ENCODE measurements at regions not wholly inside any gene's neighbourhood (a gene's known extent, or its start where the extent isn't known, plus 50 kb on each side); places are given as distances from the start of the nearest gene placed in this dataset.
"Not testable (repeated sequence)": the region's sequence is repeated elsewhere in the genome, so short reads cannot be mapped to it uniquely, and the experiment has no call there.

GRCh38 chr12:124159655-124160054 is 135.2 kb upstream of the RFLNA start:
- DNase-seq (ENCODE audit: extremely low spot score), result no peak
- TF ChIP-seq HDGF (IDR thresholded peaks at IDR 0.05; ENCODE audit: borderline replicate concordance), result no peak
- no peak for TF ChIP-seq ARNT (IDR thresholded peaks at IDR 0.05)
- TF ChIP-seq PKNOX1 (IDR thresholded peaks at IDR 0.05), result no peak
- TF ChIP-seq FOXK2 (IDR thresholded peaks at IDR 0.05), result no peak
- no peak for TF ChIP-seq FOXM1 (IDR thresholded peaks at IDR 0.05; ENCODE audit: borderline replicate concordance)
- TF ChIP-seq SUZ12 (IDR thresholded peaks at IDR 0.05), result no peak
- TF ChIP-seq ELF4 (IDR thresholded peaks at IDR 0.05), result no peak
- no peak for TF ChIP-seq BHLHE40 (IDR thresholded peaks at IDR 0.05; ENCODE audit: borderline replicate concordance)
- no peak for TF ChIP-seq L3MBTL2 (conservative IDR thresholded peaks at IDR 0.05)
- no peak for TF ChIP-seq ZNF384 (IDR thresholded peaks at IDR 0.05)
- TF ChIP-seq CTBP1 (IDR thresholded peaks at IDR 0.05; ENCODE audit: borderline replicate concordance), result no peak
- no peak for TF ChIP-seq FOXA1 (IDR thresholded peaks at IDR 0.05)
- TF ChIP-seq TARDBP (IDR thresholded peaks at IDR 0.05), result no peak
- no peak for TF ChIP-seq LEF1 (IDR thresholded peaks at IDR 0.05; ENCODE audit: borderline replicate concordance)
- ChIA-PET POLR2A (no interaction called here), CTCF (no interaction called here)

- CTCF ChIA-PET, result no interaction called here
- POLR2A ChIA-PET, result no interaction called here
- no peak for TF ChIP-seq SP1 (IDR thresholded peaks at IDR 0.05)
- no peak for DNase-seq (ENCODE audit: extremely low spot score)
Observed at GRCh38 chr12:124160097-124160756, 134.7 kb upstream of the RFLNA start.

- POLR2A ChIA-PET; CTCF ChIA-PET; DNase-seq (ENCODE audit: extremely low spot score): not testable (repeated sequence)
Observed at GRCh38 chr12:124161402-124161801, 133.5 kb upstream of the RFLNA start.

- DNase-seq (ENCODE audit: extremely low spot score), result no peak
- POLR2A ChIA-PET, result no interaction called here
- TF ChIP-seq FOXA1 (IDR thresholded peaks at IDR 0.05) (no peak), ARNT (IDR thresholded peaks at IDR 0.05) (no peak), ELF4 (IDR thresholded peaks at IDR 0.05) (no peak)
- CTCF ChIA-PET, result no interaction called here
Observed at GRCh38 chr12:124162151-124163110, 132.5 kb upstream of the RFLNA start.

GRCh38 chr12:124165695-124166094 is 129.2 kb upstream of the RFLNA start:
- ChIA-PET CTCF (no interaction called here), POLR2A (no interaction called here)
- no peak for DNase-seq (ENCODE audit: extremely low spot score)
- TF ChIP-seq ARNT (IDR thresholded peaks at IDR 0.05) (no peak), LEF1 (IDR thresholded peaks at IDR 0.05; ENCODE audit: borderline replicate concordance) (no peak), SP1 (IDR thresholded peaks at IDR 0.05) (no peak), HDGF (IDR thresholded peaks at IDR 0.05; ENCODE audit: borderline replicate concordance) (no peak), PKNOX1 (IDR thresholded peaks at IDR 0.05) (no peak), CTBP1 (IDR thresholded peaks at IDR 0.05; ENCODE audit: borderline replicate concordance) (no peak), FOXK2 (IDR thresholded peaks at IDR 0.05) (no peak), FOXA1 (IDR thresholded peaks at IDR 0.05) (no peak), L3MBTL2 (conservative IDR thresholded peaks at IDR 0.05) (no peak), ZNF384 (IDR thresholded peaks at IDR 0.05) (no peak), FOXM1 (IDR thresholded peaks at IDR 0.05; ENCODE audit: borderline replicate concordance) (no peak), TARDBP (IDR thresholded peaks at IDR 0.05) (no peak), SUZ12 (IDR thresholded peaks at IDR 0.05) (no peak), BHLHE40 (IDR thresholded peaks at IDR 0.05; ENCODE audit: borderline replicate concordance) (no peak), NFRKB (IDR thresholded peaks at IDR 0.05) (no peak), ELF4 (IDR thresholded peaks at IDR 0.05) (no peak)

GRCh38 chr12:124167141-124167540 is 127.8 kb upstream of the RFLNA start:
- DNase-seq (ENCODE audit: extremely low spot score), result no peak
- TF ChIP-seq FOXA1 (IDR thresholded peaks at IDR 0.05) (no peak), LEF1 (IDR thresholded peaks at IDR 0.05; ENCODE audit: borderline replicate concordance) (no peak), NFRKB (IDR thresholded peaks at IDR 0.05) (no peak), CTBP1 (IDR thresholded peaks at IDR 0.05; ENCODE audit: borderline replicate concordance) (no peak), TARDBP (IDR thresholded peaks at IDR 0.05) (no peak), BHLHE40 (IDR thresholded peaks at IDR 0.05; ENCODE audit: borderline replicate concordance) (no peak), PKNOX1 (IDR thresholded peaks at IDR 0.05) (no peak), ZNF384 (IDR thresholded peaks at IDR 0.05) (no peak), L3MBTL2 (conservative IDR thresholded peaks at IDR 0.05) (no peak), ELF4 (IDR thresholded peaks at IDR 0.05) (no peak), SUZ12 (IDR thresholded peaks at IDR 0.05) (no peak), FOXM1 (IDR thresholded peaks at IDR 0.05; ENCODE audit: borderline replicate concordance) (no peak), HDGF (IDR thresholded peaks at IDR 0.05; ENCODE audit: borderline replicate concordance) (no peak), SP1 (IDR thresholded peaks at IDR 0.05) (no peak), ARNT (IDR thresholded peaks at IDR 0.05) (no peak), FOXK2 (IDR thresholded peaks at IDR 0.05) (no peak)
- ChIA-PET CTCF (no interaction called here), POLR2A (no interaction called here)

Measured in HEK293T (cell line).